ENCODE measurements at regions not wholly inside any gene's neighbourhood (a gene's known extent, or its start where the extent isn't known, plus 50 kb on each side); places are given as distances from the start of the nearest gene placed in this dataset.

GRCh38 chr12:115235880-115236279 is 551.9 kb upstream of the TBX3 start:
- DNase-seq, result no peak

- no peak for DNase-seq
Observed at GRCh38 chr12:115233891-115234543, 550.0 kb upstream of the TBX3 start.

- DNase-seq, result no peak
Observed at GRCh38 chr12:115232455-115233156, 548.6 kb upstream of the TBX3 start.

GRCh38 chr12:115230606-115231005 is 546.6 kb upstream of the TBX3 start:
- no peak for DNase-seq

GRCh38 chr12:115229517-115229916 is 545.5 kb upstream of the TBX3 start:
- DNase-seq, result no peak

GRCh38 chr12:115228434-115228833 is 544.5 kb upstream of the TBX3 start:
- DNase-seq, result no peak

- no peak for DNase-seq
Observed at GRCh38 chr12:115227137-115227615, 543.2 kb upstream of the TBX3 start.

GRCh38 chr12:115225845-115226244 is 541.9 kb upstream of the TBX3 start:
- DNase-seq, result no peak

GRCh38 chr12:115223991-115224390 is 540.0 kb upstream of the TBX3 start:
- DNase-seq, result no peak

GRCh38 chr12:115223322-115223721 is 539.3 kb upstream of the TBX3 start:
- no peak for DNase-seq

- DNase-seq, result no peak
Observed at GRCh38 chr12:115222220-115222619, 538.2 kb upstream of the TBX3 start.

- DNase-seq, result no peak
Observed at GRCh38 chr12:115216301-115216700, 532.3 kb upstream of the TBX3 start.

GRCh38 chr12:115215544-115215943 is 531.6 kb upstream of the TBX3 start:
- DNase-seq, result no peak

- DNase-seq, result no peak
Observed at GRCh38 chr12:115213538-115214016, 529.6 kb upstream of the TBX3 start.

GRCh38 chr12:115213118-115213517 is 529.1 kb upstream of the TBX3 start:
- no peak for DNase-seq

GRCh38 chr12:115212356-115212755 is 528.4 kb upstream of the TBX3 start:
- no peak for DNase-seq

- DNase-seq, result no peak
Observed at GRCh38 chr12:115210533-115211252, 526.7 kb upstream of the TBX3 start.

GRCh38 chr12:115209230-115209629 is 525.3 kb upstream of the TBX3 start:
- no peak for DNase-seq

- no peak for DNase-seq
Observed at GRCh38 chr12:115208098-115208497, 524.1 kb upstream of the TBX3 start.

- DNase-seq, result no peak
Observed at GRCh38 chr12:115207216-115207915, 523.4 kb upstream of the TBX3 start.

- no peak for DNase-seq
Observed at GRCh38 chr12:115206801-115207200, 522.8 kb upstream of the TBX3 start.

GRCh38 chr12:115205755-115206308 is 521.9 kb upstream of the TBX3 start:
- no peak for DNase-seq

All from NCI-H2227 treated with DMSO at 0.1 percent for 48 hours (cell line).